Testis (tissue), 2 donors: ENCODE measurements at regions not wholly inside any gene's neighbourhood (a gene's known extent, or its start where the extent isn't known, plus 50 kb on each side); places are given as distances from the start of the nearest gene placed in this dataset.

Source experiments
- DNase-seq: peaks from one replicate; pipeline ENCODE4 v3.0.0-alpha.2; 2019
- H3K27ac ChIP-seq, 2 donors: fragments of 200-600 bp; sonication (generic); one replicate each; pipeline ENCODE4 v1.5.1; 2019
- H3K27me3 ChIP-seq: fragments of 200-600 bp; sonication (generic); one replicate; pipeline ENCODE4 v1.5.1; 2019
- H3K36me3 ChIP-seq: fragments of 200-600 bp; sonication (generic); one replicate; pipeline ENCODE4 v1.5.1; 2017; ENCODE audit warnings: low read depth; ENCODE audit errors: missing control alignments
- H3K4me1 ChIP-seq: fragments of 200-600 bp; sonication (generic); one replicate; pipeline ENCODE4 v1.5.1; 2019
- H3K4me3 ChIP-seq, 2 donors: fragments of 200-600 bp; sonication (generic); one replicate each; pipeline ENCODE4 v1.5.1; 2017 to 2019
- H3K9me3 ChIP-seq: fragments of 200-600 bp; sonication (generic); one replicate; pipeline ENCODE4 v1.5.1; 2017
- CTCF ChIP-seq, 3 experiments: fragments of 450-650 bp in 2 of 3; fragments of 200-600 bp in 1 of 3; sonication (generic) in 1 of 3; IDR thresholded peaks; one replicate each; pipeline ENCODE4 v1.5.1; 2016 to 2019; ENCODE audit warnings: antibody characterized with exemption in 3 of 3, mild to moderate bottlenecking in 2 of 3, moderate library complexity in 1 of 3
- POLR2A ChIP-seq: fragments of 450-650 bp; IDR thresholded peaks from one replicate; pipeline ENCODE4 v1.6.1; 2017; ENCODE audit warnings: antibody characterized with exemption, mild to moderate bottlenecking, moderate library complexity
- WGBS, 2 donors: methylation state at CpG; one replicate each; pipeline ENCODE4 v1.1.5; 2018; 5-methylcytosine and 5-hydroxymethylcytosine counted together
- intact Hi-C: fragments of 100-400 bp; cut with DNase I; formaldehyde crosslinking; loops from one replicate; pipeline ENCODE4 v1.15.1; 2023; ENCODE audit warnings: low total_unique reads

DNA sequence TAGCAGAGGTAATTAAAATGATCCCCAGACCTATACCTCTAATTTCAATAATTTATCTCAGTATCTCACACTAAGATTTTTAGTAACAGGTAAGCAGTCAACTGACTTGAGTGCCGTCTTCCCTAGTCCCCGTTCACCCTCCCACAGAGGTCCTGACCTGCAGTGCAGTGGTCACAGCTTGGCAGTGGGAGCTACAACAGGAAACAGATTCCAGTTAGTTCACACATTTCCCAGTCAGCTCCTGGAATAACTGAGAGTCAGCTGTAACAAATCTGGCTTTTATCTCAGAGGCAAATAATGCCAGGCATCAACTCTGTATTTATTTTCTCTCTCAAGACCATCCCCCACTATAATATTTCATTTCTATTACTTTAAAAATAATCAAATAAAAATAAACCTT, 308.2 kb downstream of the ATP23 start:
- no peak for DNase-seq
- intact Hi-C loops = no loop called here
- Histone ChIP-seq H3K27me3 (no peaks in the 10 kb centered on the region), H3K9me3 (no peaks in the 10 kb centered on the region), H3K36me3 (no peaks in the 10 kb centered on the region), H3K4me3 (no peak overlapping the region), H3K27ac (no peak overlapping the region), H3K4me1 (no peaks in the 10 kb centered on the region)
- 56 to 70% methylated on average over 2 of the region's 2 CpGs for WGBS, 2 donors
- no peak for TF ChIP-seq CTCF (IDR thresholded peaks at IDR 0.05)
- TF ChIP-seq POLR2A = no peak

- TF ChIP-seq POLR2A (no peak), CTCF (IDR thresholded peaks at IDR 0.05) (no peak)
- H3K4me1 ChIP-seq = no peaks in the 10 kb centered on the region
- no peak overlapping the region for H3K4me3 ChIP-seq
- no peaks in the 10 kb centered on the region for H3K27me3 ChIP-seq
- WGBS, 2 donors = 63 to 80% methylated on average over 5 of the region's 5 CpGs
- no peaks in the 10 kb centered on the region for H3K9me3 ChIP-seq
- H3K27ac ChIP-seq = no peak overlapping the region
- no peaks in the 10 kb centered on the region for H3K36me3 ChIP-seq
- no peak for DNase-seq
- intact Hi-C loops = no loop called here
Observed at GRCh38 chr12:58250077-58250476, 308.7 kb downstream of the ATP23 start.

DNA sequence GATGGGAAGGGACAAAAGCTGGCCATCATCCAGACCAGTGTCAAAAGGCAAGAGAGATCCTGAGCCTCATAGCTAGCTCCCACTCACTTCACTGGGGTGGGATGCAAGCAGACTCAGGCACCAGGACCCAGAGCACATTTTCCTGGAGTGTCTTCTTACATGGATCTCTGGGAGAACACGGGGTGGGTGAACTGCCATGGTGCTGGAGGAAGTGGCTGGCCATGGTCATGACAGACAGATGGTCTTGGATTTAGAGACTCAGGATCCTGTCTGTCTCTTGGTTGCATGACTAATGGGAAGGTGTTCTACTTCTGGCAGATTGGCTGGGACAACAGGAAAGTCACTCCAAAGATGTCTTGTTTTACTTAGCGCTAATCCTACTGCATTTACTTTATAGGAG, 311.5 kb downstream of the ATP23 start:
- Histone ChIP-seq H3K9me3 (no peaks in the 10 kb centered on the region), H3K27ac (no peak overlapping the region), H3K4me1 (no peaks in the 10 kb centered on the region), H3K4me3 (no peak overlapping the region), H3K27me3 (no peaks in the 10 kb centered on the region), H3K36me3 (no peaks in the 10 kb centered on the region)
- no peak for DNase-seq
- 90 to 92% methylated on average over 2 of the region's 2 CpGs for WGBS, 2 donors
- TF ChIP-seq CTCF (IDR thresholded peaks at IDR 0.05) (no peak), POLR2A (no peak)
- intact Hi-C loops = no loop called here

GRCh38 chr12:58253663-58254062, 312.3 kb downstream of the ATP23 start:
- TF ChIP-seq CTCF (IDR thresholded peaks at IDR 0.05) (no peak), POLR2A (no peak)
- DNase-seq = no peak
- Histone ChIP-seq H3K27me3 (no peaks in the 10 kb centered on the region), H3K4me3 (no peak overlapping the region), H3K36me3 (no peaks in the 10 kb centered on the region), H3K27ac (no peak overlapping the region), H3K4me1 (no peaks in the 10 kb centered on the region), H3K9me3 (no peaks in the 10 kb centered on the region)
- intact Hi-C loops = no loop called here
- WGBS, 2 donors = 90 to 91% methylated on average over 1 of the region's 1 CpG

- Histone ChIP-seq H3K9me3 (no peaks in the 10 kb centered on the region), H3K4me3 (no peak overlapping the region), H3K36me3 (no peaks in the 10 kb centered on the region), H3K27me3 (no peaks in the 10 kb centered on the region), H3K27ac (no peak overlapping the region), H3K4me1 (no peaks in the 10 kb centered on the region)
- DNase-seq = no peak
- TF ChIP-seq POLR2A (no peak), CTCF (IDR thresholded peaks at IDR 0.05) (no peak)
- WGBS, 2 donors = 72 to 100% methylated on average over 1 of the region's 1 CpG
- intact Hi-C loops = no loop called here
Observed at GRCh38 chr12:58254463-58255100, 313.2 kb downstream of the ATP23 start.
